ENCODE measurements at regions not wholly inside any gene's neighbourhood (a gene's known extent, or its start where the extent isn't known, plus 50 kb on each side); places are given as distances from the start of the nearest gene placed in this dataset.

DNA sequence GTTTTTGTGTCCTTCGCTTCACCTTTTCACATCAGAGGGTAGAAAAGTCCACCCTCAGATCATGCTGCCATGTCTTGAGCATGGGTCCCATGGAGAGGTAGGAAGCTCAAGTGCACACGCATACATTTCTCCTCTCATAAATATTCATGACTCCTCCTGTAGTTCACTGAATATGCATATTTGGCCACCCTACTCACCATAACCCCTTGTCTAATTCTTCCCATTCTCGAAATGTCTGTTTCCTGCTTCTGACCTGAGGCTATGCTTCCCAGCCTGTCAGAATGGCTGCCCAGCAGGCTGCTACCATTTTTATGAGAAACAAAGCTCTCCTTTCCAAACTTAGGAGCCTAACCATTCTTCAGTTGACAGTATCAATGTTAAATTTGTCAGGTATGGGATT lies 86.5 kb downstream of the ADRA2C start:
- no peak for DNase-seq

DNA sequence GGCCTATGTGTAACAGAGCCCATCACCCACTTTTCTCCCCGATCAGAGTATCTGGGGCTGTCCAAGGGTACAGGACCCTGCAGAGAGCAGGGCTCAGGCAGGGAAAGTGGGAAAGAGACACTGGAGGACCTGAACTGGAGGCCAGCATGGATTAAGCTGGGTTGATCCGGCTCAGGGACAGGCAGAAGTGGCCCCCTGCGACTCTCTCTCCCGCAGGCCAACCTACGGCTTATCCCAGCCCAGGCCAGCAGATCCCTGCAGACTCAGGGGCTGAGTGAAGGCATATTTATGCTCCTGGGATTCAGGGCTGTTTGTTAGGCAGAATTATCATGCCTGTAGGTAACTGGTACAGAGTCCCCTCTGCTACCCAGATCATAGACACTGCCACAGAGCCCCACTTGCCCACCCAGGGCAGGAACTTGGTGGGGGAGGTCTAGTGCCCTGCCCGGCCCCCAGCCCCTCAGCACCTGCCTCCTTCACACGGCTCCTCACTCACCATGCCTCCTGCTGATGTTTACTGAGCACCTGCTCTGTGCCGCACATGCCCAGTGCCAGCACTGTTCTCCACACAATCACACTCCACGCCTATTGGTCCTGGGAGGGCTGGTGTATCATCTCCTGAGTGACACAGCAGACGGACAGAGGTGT lies 87.3 kb downstream of the ADRA2C start:
- DNase-seq: no peak

DNA sequence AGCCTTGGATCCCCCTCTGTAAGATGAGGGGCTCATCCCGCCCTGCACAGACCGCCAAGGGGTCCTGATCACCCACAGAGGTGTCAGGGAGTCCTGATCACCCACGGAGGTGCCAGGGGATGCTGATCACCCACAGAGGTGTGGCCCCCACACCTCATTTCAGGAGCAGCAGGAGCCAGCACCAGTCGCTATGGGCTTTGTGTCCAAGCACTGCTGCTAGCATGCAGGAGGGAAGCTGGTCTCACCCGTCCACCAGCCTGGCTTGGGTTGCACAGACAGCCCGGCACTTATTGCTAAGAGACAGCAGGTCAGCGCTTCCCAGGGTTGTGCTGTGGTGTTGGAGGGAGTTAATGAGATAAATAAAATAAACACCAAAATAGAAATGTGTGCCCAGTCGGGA lies 88.5 kb downstream of the ADRA2C start:
- no peak for DNase-seq

DNA sequence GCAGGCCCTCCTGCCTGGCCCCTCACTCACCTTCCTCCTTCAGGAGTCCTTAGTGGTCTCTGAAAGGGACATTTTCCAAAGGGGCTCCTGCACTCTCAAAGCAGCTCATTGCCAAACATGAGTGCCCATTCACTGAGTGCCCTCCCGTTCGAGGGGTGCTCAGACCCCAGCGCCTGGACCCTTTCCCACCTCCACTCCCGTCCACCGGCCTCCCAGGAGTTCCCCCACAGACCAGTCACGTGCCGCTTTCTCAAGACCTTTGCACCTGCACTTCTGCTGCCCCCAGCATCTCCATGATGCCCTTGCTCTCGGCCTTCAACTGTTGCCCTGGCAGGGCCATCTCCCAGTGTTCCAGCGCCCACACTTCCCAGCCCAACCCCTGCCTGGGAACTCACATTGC lies 89.5 kb downstream of the ADRA2C start:
- DNase-seq: no peak

DNA sequence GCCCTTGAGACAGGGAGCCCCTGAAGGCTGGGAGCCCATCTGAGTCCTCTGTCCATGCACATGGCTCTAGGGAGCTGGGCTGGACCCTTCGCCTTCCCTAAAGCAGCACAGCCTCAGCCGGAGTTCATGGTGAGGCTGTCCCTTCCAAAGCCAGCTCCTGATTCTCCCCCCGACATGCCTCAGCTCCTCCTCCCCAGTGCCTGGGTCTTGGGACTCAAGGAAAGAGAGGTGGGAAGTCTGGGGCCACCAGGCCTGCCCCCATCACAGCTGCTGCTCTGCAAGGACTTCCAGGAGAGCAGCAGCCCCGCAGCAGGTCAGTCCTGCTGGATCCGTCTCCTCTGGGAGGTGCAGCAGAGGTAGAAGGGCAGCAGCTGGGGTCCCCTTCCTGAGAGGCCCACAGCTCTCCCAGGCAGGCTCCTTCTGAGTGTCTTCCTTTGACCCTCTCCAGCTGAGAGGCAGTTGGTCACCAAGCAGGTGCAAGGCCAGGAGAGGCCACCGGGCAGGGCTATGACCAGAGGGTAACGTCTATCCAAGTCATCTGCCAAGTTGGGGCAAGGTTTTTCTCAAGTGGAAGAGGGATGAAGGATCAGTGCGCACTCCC lies 90.5 kb downstream of the ADRA2C start:
- DNase-seq: no peak

DNA sequence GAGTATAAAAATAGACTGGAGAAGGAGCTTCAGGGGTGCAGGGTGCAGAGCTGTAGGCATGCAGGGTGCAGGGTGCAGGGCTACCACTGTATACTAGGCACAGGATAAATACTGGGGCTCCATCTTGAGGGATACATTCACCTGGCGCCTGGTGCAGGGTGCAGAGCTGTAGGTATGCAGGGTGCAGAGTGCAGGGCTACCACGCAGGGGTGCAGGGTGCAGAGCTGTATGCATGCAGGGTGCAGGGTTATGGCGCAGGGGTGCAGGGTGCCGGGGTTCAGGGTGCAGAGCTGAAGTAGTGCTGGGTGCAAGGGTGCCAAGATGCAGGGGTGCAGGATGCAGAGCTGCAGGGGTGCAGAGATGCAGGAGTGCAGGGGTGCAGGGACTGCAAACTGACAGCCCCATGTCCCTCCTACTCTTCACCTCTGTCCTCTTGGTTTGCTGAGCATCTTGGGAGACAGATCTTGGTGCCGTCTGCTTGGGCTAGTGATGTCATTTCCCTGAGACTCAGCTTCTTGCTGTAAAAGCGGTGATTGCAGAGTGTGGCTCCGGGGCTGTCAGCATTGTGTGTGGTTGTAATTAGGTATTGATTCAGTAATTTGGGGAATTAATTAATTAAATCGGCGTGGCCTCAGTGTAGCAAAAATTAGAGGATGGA lies 91.2 kb downstream of the ADRA2C start:
- DNase-seq: no peak

DNA sequence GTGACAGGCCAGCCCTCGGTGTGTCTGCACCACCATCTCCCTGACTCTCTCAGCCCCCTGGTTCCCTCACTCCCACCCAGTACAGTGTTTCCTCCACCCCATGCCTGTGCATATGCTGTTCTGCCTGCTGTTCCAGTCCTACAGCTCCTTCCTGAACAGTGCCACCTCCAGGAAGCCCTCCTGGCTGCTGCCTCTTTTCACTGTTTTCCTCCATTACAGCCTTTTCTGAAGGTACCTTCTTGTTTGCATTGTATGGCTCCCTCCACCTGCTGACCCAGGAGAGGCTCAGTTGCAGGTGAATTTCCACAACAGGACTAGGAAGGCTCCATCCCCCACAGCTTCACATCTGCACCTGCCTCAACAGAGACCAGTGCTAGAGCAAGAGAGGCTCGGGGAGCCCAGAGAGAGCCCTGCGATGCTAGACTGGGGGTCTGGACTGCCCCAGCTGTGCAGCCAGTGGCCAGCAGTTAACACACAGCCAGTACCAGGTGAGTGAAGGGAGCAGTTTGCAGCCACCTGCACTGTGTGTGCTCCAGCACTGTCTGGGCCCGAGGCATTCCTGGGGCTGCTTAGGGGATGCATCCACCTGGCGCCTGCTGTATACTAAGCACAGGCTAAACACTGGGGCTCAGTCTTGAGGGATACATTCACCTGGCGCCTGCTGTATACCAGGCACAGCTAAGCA lies 92.0 kb downstream of the ADRA2C start:
- DNase-seq: no peak

DNA sequence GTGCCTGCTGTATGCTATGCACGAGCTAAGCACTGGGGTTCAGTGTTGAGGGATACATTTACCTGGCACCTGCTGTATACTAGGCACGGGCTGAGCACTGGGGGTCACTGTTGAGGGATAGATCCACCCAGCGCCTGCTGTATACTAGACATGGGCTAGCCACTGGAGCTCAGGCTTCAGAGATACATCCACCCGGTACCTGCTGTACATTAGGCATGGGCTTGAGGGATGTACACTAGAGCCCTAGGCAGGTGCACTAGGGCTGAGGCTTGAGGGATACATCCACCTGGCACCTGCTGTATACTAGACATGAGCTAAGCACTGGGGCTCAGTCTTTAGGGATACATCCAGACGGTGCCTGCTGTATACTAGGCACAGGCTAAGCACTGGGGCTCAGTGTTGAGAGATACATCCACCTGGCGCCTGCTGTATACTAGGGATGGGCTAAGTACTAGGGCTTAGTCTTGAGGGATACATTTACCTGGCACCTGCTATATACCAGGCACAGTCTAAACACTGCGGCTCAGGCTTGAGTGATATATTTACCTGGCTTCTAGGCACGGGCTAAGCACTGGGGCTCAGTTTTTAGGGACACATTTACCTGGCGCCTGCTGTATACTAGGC lies 92.7 kb downstream of the ADRA2C start:
- DNase-seq: no peak

DNA sequence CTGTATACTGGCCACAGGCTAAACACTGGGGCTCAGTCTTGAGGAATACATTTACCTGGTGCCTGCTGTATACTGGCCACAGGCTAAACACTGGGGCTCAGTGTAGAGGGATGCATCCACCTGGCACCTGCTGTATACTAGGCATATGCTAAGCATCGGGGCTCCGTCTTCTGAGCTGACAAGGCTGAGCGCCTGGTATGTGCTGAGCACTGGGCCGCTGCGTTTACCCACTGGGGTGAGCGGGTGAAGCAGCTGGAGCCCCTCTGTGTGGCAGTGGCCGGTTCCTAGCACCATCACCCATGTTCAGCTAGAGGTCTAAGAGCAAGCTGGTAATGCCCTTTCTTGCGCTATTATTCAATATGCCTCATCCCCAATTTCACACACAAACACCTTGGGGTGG lies 93.4 kb downstream of the ADRA2C start:
- DNase-seq: no peak

DNA sequence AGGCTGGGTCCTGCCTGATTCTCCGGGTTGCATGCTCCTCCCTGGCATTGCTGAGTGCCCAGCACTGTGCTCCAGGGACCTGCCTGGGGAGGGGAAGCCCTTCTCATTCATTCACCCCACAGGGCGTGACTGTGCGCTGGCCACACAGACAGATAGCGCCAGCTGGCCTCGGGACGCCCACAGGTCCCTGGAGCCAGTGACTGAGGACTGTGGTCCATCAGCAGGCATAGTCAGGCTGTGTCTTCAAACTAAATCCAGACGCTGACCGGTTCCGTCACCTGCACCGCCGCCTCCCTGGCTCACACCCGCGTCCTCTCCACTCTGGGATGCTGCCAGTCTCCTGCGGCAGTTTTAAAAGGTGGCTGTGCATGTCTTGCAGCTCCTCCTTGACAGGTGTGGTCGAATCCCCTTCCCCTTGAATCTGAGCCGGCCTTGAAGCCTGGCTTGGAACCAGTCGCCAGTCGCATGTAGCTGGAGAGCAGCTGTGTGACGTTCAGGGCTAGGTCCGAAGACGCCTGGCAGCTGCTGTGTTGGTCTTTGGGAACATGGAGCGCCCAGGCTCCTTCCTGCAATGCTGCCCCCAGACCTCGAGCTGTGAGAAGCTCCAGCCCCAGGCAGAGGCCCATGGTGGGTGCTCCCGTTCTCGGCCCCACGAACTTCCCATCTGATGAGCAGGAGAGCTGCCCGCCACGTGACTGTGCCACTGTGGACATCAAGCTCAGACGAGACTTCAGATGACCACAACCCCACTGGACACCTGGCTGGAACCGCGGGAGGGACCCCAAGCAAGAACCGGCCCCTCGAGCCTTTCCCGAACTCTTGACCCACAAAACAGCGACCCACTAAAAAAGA lies 94.1 kb downstream of the ADRA2C start:
- DNase-seq: no peak

DNA sequence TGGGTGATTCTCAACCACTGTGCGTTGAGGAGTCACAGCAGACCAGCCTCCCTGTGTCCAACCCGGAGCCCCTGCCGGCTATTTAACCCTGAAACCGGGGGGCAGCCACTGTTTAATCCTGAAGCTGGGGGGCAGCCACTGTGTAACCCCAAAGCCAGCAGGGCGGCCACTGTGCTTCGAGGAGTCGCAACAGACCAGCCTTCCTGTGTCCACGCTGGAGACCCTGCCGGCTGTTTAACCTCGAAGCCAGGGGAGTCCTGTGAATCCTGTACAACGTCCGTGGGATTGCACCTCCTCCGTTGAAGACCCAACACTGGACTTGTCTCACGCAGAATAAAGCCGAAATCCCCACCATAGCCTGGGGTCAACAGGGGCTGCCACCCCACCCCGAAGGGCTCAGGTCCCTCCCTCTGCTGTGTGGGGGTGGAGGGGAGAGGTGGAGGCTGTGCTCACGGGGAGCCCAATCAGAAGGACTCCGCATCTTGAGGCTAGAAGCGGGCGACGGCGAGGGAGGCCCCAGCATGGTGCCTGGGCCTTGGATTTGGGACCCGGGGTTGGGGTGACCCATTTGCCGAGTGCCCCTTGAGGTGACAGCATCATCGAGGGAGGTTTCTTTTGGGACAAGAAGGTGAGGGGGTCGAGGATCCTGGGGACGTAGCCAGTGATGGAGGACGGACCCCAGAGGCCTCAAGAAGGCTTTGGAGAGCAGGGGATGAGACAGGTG lies 94.9 kb downstream of the ADRA2C start:
- DNase-seq: no peak

DNA sequence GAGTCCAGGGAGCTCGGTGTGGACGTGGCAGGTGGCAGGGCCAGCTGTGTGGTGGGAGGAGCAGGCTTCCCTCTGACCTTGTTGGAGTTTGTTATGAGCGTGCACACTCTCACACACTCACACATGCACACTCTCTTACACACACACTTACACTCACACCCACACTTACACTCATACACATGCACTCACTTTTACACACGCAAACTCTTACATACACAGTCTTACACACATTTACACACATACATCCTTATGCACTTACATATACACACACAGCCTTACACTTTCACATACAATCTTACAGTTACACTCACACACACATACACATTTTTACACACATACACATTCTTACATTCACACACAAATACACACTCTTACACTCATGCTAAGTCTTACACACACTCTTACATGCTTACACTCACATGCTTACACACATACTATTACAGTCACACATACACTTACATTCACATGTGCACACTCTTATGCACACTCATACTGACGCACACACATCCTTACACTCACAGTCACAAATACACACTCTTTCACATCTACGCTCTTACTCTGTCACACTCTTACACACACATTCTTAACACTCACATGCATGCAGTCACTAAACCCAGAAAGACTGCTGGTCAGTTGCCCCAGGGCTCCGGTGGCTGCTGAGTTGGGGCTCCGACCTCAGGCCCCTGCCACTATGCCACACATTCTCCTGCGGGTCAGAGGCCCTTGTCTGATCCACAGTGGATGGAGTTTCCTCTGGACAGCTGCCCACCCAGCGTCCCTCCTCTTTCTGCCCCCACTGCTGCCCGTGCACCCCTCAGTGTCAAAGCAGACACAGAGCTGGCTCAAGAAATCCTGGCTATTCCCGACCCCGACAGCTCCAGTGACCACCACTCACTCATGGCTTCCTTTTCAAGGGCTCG lies 95.8 kb downstream of the ADRA2C start:
- no peak for DNase-seq

DNA sequence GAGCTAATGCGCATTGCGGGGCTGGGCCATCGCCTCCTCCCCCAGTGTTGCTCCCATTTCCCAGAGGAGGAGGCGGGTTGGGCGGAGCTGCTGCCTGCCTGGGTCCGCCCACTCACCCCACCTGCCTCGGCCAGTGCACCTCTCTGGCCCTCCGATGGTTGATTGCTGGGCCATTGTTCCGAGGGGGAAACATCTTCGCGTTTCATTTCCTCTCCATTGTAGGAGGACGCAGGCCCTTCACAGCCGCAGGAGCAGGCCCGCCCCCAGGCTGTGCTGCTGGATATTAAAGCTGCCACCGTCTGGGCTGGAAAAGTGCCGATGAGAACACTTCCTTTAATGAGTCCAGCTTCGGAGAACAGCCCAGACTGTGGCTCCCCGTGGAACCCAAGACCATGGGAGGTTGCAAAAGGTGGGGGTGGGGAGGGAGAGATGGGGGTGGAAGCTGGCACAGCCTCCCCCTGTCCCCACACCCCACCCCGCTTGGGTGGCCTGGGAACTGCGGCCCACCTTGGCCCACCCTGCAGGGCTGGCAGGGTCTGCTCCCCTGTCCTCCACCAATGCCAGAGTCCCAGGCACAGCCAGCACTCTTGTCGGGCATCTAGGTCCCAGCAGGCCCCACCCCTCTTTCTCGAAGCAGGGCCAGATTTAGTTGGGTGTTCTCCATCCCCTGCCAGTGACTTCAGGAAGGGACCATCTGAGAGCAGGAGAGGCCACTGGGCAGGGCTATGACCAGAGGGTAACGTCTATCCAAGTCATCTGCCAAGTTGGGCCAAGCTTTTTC lies 96.6 kb downstream of the ADRA2C start:
- no peak for DNase-seq

DNA sequence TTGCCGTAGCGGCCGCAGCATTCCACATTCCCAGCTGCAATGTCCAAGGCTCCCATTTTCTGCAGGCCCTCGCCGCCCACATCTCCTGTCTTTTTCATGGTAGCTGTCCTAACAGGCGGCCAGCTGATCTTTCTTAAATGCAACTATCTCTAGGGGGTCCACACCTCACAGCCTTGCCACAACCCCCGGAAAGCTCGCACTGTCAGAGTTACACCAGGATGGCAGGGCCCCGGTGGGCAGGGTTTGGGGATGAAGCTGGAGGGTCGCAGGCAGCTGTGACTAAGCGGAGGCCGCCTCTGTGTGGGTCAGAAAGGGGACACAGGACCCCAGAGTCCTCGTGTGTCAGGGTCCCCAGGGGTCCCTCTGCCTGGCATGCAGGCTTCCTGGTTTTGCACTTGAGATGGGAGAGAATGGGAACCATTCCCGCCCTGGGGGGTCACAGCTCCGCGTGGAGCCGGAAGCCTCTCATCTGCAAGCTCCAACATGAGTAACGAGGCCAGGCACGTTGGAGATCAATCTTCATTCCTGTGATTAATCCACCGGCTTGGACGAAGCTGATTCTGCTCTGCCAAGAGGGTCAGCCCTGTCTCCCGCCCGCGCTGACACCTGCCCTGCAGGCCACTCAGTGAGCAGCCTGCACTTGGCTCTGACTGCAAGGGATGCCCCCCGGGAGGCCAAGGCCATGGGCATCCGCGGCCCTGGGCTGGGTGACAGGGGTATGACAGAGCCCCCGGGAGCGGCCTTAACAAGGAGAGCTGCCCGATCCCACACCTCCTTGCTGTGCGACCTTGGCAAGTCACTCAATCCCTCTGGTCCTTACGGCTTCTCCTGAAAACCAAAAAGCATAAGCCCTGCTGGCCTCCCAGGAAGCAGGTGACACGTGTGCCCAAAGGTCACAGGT lies 97.9 kb downstream of the ADRA2C start:
- no peak for DNase-seq

DNA sequence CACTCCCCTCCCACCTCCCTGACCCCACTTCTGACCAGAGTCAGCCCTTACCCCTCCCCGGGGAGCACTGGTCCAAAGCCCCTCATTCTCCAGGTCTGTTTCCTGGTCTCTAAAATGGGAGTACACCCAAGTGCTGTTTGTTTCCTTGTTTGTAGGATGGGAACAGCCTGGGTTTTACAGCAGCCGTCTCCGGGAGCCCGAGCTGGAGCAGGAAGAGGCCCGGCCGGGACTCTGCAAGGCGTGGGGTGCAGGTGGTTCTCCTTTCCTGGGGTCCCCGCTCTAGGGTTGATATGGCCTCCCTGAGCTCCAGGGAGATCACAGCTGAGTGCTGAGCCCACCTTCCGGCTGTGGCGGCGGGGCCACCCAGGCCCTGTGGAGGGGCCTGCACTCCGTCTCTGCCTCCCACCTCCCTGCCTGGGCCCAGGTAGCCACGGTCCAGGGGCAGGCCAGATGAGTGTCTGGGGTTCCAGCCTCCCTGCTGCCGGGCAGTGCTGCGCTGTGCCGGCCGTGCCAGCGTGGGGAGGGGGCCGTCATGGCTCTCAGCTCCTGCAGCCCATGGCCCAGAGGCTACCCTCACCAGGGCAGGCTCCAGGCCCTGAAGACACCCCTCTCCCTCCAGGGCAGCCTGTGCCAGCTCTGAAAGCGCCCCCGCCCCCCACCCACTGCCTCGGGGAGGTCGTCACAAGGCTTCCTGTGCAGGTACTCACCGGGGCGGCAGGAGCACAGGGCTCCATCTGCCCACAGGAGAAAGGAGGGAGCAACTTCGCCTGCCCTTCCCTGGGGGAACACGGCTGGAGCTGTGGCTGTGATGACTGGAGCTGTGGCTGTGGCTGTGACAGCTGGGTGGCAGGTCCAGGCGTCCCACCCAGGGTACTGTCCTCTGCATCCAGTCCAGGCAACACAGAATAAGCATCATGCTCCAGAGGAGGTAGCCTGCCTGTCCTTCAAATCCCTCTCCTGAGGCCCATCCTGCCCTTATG lies 98.8 kb downstream of the ADRA2C start:
- DNase-seq: no peak

DNA sequence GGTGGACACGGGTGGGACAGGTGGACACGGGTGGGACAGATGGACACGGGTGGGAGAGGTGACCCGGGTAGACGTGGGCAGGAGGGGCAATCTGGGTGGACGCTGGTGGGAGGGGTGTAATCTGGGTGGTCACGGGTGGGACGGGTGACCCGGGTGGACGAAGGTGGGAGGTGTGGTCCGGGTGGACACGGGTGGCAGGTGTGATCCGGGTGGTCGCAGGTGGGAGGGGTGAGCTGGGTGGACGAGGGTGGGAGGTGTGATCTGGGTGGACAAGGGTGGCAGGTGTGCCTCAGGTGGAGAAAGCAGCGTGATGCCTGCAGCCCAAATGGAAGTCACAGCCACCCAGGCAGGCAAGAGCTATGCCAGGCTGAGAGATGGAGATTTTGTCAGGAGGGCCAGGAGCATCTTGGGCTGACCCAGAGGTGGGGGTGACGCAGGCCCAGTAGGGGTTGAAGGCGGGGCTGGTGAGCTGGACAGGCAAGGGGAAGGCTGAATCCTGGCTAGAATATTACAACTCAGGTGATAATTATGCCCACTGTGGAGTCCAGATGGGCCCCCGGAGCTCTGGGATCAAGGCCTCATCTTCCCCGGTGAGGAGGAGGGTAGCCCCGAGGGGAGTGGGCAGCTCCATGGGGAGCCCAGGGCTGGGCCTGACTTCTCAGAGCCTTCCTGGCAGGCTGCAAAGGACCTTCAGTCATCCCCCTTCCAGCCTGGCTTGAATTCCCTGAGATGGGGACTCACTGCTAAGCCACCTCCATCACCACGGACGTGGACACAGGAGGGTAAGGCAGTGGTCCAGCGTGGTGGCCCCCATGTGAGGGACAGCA lies 100.0 kb downstream of the ADRA2C start:
- no peak for DNase-seq

DNA sequence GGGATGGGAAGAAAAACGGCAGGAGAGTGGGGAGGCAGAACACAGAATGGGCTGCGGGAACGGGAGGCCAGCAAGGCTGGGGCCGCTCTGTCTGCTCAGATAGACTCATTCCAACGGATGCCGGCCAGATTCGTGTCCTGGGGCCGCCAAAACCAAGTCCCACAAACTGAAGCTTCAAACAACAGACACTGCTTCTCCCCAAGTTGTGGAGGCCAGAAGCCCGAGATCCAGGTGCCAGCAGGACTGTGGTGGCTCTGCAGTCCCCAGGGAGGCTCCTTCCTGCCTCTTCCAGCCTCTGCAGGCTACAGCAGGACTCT lies 100.6 kb downstream of the ADRA2C start:
- DNase-seq: no peak

All from NCI-H187 (cell line).